ENCODE measurements at regions not wholly inside any gene's neighbourhood (a gene's known extent, or its start where the extent isn't known, plus 50 kb on each side); places are given as distances from the start of the nearest gene placed in this dataset.
"Not testable (repeated sequence)": the region's sequence is repeated elsewhere in the genome, so short reads cannot be mapped to it uniquely, and the experiment has no call there.

GRCh38 chr5:152106571-152106970, 181.9 kb upstream of the GLRA1 start:
- DNase-seq, result no peak

DNA sequence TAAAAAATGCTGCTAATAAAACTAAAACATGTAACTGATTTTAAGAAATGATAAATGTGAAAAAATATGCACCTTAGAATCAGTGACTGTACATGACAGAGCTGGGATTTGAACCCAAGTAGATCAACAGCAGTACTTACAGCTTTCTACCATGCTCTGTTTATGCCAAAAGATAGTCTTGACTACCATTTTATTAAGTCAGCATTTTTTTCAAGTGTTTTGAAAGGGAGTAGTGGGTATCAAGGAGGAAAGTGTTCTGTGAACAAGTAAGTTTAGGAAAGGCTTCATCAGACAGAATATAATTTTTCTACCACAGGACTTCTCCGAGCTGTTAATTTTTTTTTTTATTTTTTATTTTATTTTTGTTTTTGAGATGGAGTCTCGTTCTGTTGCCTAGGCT, 180.4 kb upstream of the GLRA1 start:
- no peak for DNase-seq

- DNase-seq, result no peak
Measured at GRCh38 chr5:152104211-152104610, 179.6 kb upstream of the GLRA1 start.

GRCh38 chr5:152102908-152103307, 178.3 kb upstream of the GLRA1 start:
- DNase-seq, result not testable (repeated sequence)

DNA sequence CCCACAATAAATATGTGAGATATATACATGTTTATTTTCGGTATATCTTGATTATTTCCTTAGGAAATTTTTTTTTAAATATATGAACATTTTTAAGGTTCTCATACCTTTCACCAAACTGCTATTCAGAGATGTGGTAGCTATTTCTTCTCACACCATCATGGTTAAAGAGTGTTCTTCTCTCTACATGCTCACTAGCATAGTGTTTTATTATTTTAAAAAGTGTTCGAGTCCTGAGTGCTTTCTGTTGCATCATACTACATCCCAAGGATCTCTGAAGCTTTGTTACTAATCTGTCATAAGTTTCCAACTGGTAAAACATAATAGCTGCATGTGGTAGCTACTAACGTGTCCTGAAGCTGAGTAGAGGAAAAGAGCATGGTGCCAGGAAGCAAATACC, 177.4 kb upstream of the GLRA1 start:
- no peak for DNase-seq

DNA sequence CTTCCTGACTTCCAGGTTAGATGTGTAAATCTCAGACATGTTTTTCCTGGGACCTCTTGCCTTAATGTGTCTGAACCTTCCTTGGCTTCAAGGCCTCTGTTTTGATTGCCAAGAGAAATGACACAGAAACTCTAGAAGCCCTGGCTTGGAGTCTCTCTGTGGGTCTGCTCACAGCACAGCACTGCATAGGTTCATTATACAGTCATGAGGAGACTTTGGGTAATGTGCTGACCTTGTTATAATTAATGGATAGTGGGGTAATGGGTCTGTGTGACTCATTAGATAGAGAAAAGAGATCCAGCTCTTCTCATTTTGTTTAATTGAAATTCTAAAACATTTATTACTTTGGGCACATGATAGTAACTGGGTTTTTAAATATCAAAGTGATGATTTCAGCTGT, 175.8 kb upstream of the GLRA1 start:
- no peak for DNase-seq

- no peak for DNase-seq
Measured at GRCh38 chr5:152097128-152097527, 172.5 kb upstream of the GLRA1 start.

- no peak for DNase-seq
Measured at GRCh38 chr5:152094716-152095115, 170.1 kb upstream of the GLRA1 start.

DNA sequence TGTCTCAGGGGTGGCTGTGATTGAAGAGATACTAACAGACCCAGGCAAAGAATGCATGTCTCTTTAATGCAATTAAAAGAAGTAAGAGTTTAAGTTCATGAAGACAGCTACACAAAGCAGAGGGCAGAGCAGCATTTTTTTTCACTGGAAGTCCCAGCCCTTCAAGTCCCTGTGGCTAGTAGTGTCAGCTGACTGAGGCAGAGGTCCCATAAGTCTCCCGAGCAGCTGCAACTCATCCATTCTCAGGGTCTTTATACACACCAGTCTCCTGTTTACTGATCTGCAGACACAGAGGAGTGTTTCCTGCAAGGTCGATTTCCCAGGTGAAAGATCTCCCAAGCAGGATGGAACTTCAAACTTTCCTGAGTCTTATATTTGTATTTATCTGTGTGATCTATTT, 169.4 kb upstream of the GLRA1 start:
- DNase-seq, result no peak

- no peak for DNase-seq
Measured at GRCh38 chr5:152092580-152092979, 167.9 kb upstream of the GLRA1 start.

- DNase-seq, result no peak
Measured at GRCh38 chr5:152089644-152090043, 165.0 kb upstream of the GLRA1 start.

GRCh38 chr5:152086668-152087067, 162.0 kb upstream of the GLRA1 start:
- DNase-seq, result no peak

DNA sequence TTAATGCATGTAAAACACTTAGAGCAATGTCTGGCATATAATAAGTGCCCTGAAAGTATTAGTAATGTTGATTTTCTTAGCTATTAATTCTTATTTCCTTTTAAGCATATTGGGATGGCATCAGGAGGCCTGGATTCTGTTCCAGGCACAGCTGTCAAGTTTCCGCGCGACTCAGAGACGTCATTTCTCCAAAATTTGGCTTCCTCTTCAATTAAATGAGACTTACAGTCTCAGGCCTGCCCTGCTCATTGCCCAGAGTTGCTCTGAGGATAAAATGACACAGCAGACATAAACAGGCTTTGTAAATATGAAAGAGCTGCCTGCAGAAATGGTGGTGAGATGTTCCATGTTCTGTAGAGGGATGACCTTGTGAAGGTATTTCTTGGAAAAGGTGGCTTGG, 159.8 kb upstream of the GLRA1 start:
- DNase-seq, result no peak

GRCh38 chr5:152083231-152083630, 158.6 kb upstream of the GLRA1 start:
- DNase-seq, result no peak

GRCh38 chr5:152072091-152072490, 147.4 kb upstream of the GLRA1 start:
- no peak for DNase-seq

- DNase-seq, result no peak
Measured at GRCh38 chr5:152070591-152070990, 145.9 kb upstream of the GLRA1 start.

DNA sequence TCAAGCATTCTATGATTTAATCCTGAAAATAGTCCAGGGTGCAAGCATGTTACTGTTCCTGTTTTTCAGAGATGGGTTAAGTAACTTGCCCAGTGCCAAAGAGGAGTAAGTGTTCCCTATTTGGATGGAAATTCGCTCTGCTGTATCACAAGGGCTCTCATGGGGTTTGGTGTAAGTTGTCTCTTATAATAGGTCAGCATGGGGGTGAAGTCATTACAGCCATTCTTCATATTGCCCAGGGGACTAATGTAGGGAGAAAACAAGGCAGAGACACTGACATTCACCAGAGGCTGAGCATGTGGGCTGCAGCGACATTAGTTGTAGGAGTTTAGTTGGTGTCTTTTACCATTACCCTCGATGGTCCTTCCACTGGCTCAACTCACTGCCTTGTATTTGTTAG, 142.1 kb upstream of the GLRA1 start:
- no peak for DNase-seq

GRCh38 chr5:152063004-152063403, 138.4 kb upstream of the GLRA1 start:
- no peak for DNase-seq

DNA sequence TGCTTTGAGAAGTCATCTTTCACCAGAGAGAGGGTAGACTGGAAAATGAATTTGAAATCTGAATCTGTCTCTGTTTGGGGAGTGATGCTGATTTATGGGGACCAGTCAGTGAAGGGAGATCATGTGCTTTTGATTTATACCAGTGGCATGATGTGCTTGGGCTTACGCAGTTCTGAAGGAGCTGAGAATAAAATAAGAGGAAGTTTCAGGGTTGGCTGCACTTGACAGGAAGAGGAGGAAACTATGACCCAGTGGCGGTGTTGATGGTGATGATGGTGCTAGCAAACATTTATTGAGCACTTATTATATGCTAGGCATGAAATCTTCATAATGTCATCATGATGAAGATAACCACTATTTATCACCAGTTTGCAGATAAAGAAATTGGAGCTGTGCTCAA, 136.4 kb upstream of the GLRA1 start:
- DNase-seq, result no peak

GRCh38 chr5:152058267-152058666, 133.6 kb upstream of the GLRA1 start:
- DNase-seq, result no peak

- DNase-seq, result no peak
Measured at GRCh38 chr5:152056931-152057330, 132.3 kb upstream of the GLRA1 start.

DNA sequence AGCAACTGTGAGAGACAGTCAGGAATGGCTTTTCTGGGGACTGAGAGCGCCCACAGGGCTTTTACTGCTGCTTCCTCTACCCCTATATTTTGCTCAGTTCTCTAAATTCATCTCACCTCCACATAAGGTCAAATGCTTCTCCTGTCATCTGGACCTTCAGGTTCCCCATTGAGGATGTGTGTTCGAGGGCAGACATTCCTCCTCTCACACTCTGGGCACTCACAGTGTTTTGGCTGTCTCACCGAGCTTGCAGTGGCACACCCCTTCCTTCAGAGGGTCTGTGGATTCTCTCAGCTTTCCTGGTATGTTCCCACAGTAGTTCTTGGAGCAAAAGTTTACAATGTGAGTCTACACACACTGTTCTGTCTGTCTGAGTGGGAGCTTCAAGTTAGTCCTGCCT, 127.8 kb upstream of the GLRA1 start:
- DNase-seq, result no peak

DNA sequence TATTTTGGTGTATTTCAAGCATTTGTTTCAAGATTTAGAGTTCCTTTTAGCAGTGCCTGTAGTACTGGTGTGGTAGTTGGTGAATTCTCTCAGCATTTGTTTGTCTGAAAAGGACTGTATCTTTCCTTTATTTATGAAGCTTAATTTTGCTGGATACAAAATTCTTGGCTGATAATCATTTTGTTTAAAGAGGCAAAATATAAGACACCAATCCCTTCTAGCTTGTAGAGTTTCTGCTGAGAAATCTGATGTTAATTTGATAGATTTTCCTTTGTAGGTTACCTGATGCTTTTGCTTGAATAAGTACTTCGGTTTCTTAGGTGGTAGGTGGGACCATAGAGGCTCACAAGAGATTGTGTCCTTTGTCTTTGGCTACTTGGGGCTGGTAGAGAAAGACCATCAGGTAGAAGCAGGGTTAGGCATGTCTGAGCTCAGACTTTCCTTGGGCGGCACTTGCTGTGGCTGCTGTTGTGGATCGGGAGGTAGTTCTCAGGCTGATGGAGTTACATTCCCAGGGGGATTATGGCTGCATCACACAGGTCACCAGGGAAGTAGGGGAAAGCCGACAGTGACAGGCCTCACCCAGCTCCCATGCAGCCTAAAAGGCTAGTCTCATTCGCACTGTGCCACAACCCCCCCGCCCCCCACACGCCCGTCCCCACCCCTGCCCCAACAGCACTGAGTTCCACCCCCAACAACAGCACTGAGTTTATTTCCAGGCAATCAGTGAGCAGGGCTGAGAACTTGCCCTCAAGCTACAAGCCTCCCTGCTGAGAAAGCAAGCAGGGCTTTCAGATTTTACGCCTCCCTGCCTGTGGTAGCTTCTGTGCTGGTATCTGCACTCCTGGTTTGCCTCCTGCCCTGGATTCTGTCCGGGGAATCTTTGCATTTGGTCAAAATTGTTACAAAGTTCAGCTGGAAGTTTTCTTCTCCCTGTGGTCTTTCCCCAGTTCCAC, 127.1 kb upstream of the GLRA1 start:
- DNase-seq, result no peak

DNA sequence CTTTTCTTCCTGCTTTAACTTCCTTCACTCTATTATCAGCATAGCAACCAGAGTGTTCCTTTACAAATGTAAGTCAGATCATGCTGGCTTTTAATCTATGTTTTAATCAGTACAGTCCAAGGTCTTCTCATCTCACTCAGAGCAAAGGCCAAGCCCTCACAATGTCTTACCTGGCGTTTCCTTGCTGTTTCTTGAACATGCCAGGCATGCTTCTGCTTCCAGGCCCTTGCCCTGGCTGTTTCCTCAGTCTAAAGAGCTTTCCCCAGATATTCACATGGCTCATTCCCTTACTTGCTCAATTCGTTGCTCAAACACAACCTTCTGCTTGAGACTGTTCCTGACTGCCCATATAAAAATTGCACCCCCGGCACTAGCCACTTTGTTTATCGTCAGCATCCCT, 121.7 kb upstream of the GLRA1 start:
- no peak for DNase-seq

DNA sequence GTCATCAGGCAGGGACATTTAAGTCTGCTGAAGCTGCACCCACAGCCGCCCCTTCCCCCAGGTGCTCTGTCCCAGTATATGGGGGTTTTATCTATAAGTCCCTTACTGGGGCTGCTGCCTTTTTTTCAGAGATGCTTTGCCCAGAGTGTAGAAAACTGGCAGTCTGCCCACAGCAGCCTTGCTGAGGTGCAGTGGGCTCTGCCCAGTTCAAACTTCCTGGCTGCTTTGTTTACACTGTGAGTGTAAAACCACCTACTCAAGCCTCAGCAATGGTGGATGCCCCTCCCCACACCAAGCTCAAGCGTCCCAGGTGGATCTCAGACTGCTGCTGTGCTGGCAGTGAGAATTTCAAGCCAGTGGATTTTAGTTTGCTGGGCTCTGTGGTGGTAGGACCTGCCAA, 114.2 kb upstream of the GLRA1 start:
- not testable (repeated sequence) for DNase-seq

All from right forelimb (tissue), 1 donor.